GM12878 (cell line): ENCODE measurements at regions not wholly inside any gene's neighbourhood (a gene's known extent, or its start where the extent isn't known, plus 50 kb on each side); places are given as distances from the start of the nearest gene placed in this dataset.

ENCODE experiments used
- ATAC-seq: fragments of 200-7000 bp; cut with Tn5 transposase; 3 replicates; pipeline ENCODE4 v1.9.1; 2020; ENCODE audit warnings: mild to moderate bottlenecking, moderate library complexity
- BruUV-seq: library from RNA; stranded (reverse); fragments of 400-500 nt; replicated peaks from 2 replicates; lab custom pipeline; 2021; lab: Mats Ljungman, UMichigan
- CTCF ChIA-PET: fragments of 300-600 bp; sonication (Branson Sonifier 250); formaldehyde crosslinking; extraction: SDS; loops from one replicate; lab custom pipeline; 2021; ENCODE audit warnings: inconsistent platforms; lab: Yijun Ruan, JAX
- POLR2A ChIA-PET: fragments of 350-600 bp; formaldehyde crosslinking; extraction: SDS; loops from one replicate; lab custom pipeline; 2021; ENCODE audit warnings: inconsistent platforms; lab: Charles Lee
- RAD21 ChIA-PET: fragments of 300-600 bp; sonication (Branson Sonifier 250); formaldehyde crosslinking; loops from one replicate; lab custom pipeline; 2023; ENCODE audit warnings: antibody characterized with exemption; ENCODE audit not compliant: unreplicated experiment; lab: Charles Lee
- SMC1A ChIA-PET: fragments of 300-600 bp; sonication (Branson Sonifier 250); formaldehyde crosslinking; loops from one replicate; lab custom pipeline; 2023; ENCODE audit not compliant: unreplicated experiment, uncharacterized antibody; lab: Charles Lee
- DNase-seq: peaks from one replicate; pipeline ENCODE4 v3.0.0-alpha.2; 2011; ENCODE audit warnings: low read depth, low spot score
- FAIRE-seq: peaks from 3 replicates; lab custom pipeline; 2011; peaks lifted over from hg19 to GRCh38; lab: Jason Lieb, UNC
- H2AFZ ChIP-seq: 2 replicates; pipeline ENCODE4 v1.6.0; 2011; ENCODE audit warnings: low read depth, low read length, control low read depth; ENCODE audit not compliant: control insufficient read depth
- H3K27ac ChIP-seq: 2 replicates; pipeline ENCODE4 v1.5.1; 2011; ENCODE audit warnings: control low read depth; ENCODE audit not compliant: control insufficient read depth, insufficient read depth
- H3K27me3 ChIP-seq, 2 experiments: replicated peaks in 1 of 2; 2 replicates each; pipeline versions ENCODE4 v1.6.0 to v1.6.1; 2011; ENCODE audit warnings: low read length in 1 of 2; ENCODE audit not compliant: control insufficient read depth in 2 of 2, insufficient read depth in 2 of 2
- H3K36me3 ChIP-seq, 2 experiments: 2 replicates each; pipeline ENCODE4 v1.5.1; 2011; ENCODE audit warnings: low read length in 1 of 2; ENCODE audit not compliant: control insufficient read depth in 2 of 2, insufficient read depth in 2 of 2
- H3K4me1 ChIP-seq: 2 replicates; pipeline ENCODE4 v1.6.1; 2011; ENCODE audit warnings: mild to moderate bottlenecking, low read length, moderate library complexity, mixed read lengths; ENCODE audit not compliant: control insufficient read depth, insufficient read depth
- H3K4me2 ChIP-seq: 2 replicates; pipeline ENCODE4 v1.6.0; 2011; ENCODE audit warnings: control low read depth; ENCODE audit not compliant: control insufficient read depth, insufficient read depth
- H3K4me3 ChIP-seq: fragments of 200-600 bp; sonication (generic); 2 replicates; pipeline ENCODE4 v1.5.1; 2016
- H3K79me2 ChIP-seq: 2 replicates; pipeline ENCODE4 v1.6.0; 2011; ENCODE audit warnings: low read length; ENCODE audit not compliant: control insufficient read depth, insufficient read depth
- H3K9ac ChIP-seq: 2 replicates; pipeline ENCODE4 v1.8.0; 2011; ENCODE audit warnings: low read length, control low read depth, mixed read lengths; ENCODE audit not compliant: control insufficient read depth, insufficient read depth
- H3K9me3 ChIP-seq: replicated peaks from 3 replicates; pipeline ENCODE4 v1.5.1; 2011; ENCODE audit warnings: mild to moderate bottlenecking, low read length; ENCODE audit not compliant: control insufficient read depth, insufficient read depth
- H4K20me1 ChIP-seq: 2 replicates; pipeline ENCODE4 v1.6.0; 2011; ENCODE audit not compliant: control insufficient read depth, insufficient read depth
- CREB1 ChIP-seq: IDR thresholded peaks from 2 replicates; pipeline ENCODE4 v1.6.1; 2012; ENCODE audit warnings: low read depth, mild to moderate bottlenecking, inconsistent platforms
- EED ChIP-seq: sonication (generic); IDR thresholded peaks from 2 replicates; pipeline ENCODE4 v1.6.1; 2016; ENCODE audit warnings: antibody characterized with exemption, low read depth
- FOXK2 ChIP-seq: fragments of 450-650 bp; IDR thresholded peaks from 2 replicates; pipeline ENCODE4 v1.6.1; 2017; ENCODE audit warnings: mild to moderate bottlenecking, moderate library complexity
- GABPA ChIP-seq: IDR thresholded peaks from 2 replicates; pipeline ENCODE4 v1.6.1; 2014; ENCODE audit warnings: antibody characterized with exemption, low read depth, mild to moderate bottlenecking, inconsistent platforms
- MTA3 ChIP-seq: IDR thresholded peaks from 2 replicates; pipeline ENCODE4 v1.6.1; 2012; ENCODE audit warnings: low read length, inconsistent platforms, borderline replicate concordance
- NBN ChIP-seq: fragments of 450-650 bp; IDR thresholded peaks from 2 replicates; pipeline ENCODE4 v1.6.1; 2016
- NFYB ChIP-seq: IDR thresholded peaks from 2 replicates; pipeline ENCODE4 v1.6.1; 2011; ENCODE audit warnings: low read depth, mild to moderate bottlenecking, low read length, improper control_type of control experiment, moderate library complexity; ENCODE audit not compliant: insufficient read depth
- RAD21 ChIP-seq: IDR thresholded peaks from 2 replicates; pipeline ENCODE4 v1.6.1; 2011; ENCODE audit warnings: mild to moderate bottlenecking, low read depth, low read length, moderate library complexity; ENCODE audit not compliant: insufficient read depth
- SIX5 ChIP-seq: IDR thresholded peaks from 2 replicates; pipeline ENCODE4 v1.6.1; 2011; ENCODE audit warnings: mild to moderate bottlenecking, low read depth, low read length, moderate library complexity; ENCODE audit not compliant: severe bottlenecking
- SREBF1 ChIP-seq: IDR thresholded peaks from 2 replicates; pipeline ENCODE4 v1.6.1; 2012; ENCODE audit warnings: mild to moderate bottlenecking, low read length
- STAT1 ChIP-seq: fragments of 450-650 bp; conservative IDR thresholded peaks from 2 replicates; pipeline ENCODE4 v1.6.1; 2014; ENCODE audit warnings: antibody characterized with exemption, mild to moderate bottlenecking
- YY1 ChIP-seq: IDR thresholded peaks from 2 replicates; pipeline ENCODE4 v1.6.1; 2011; ENCODE audit warnings: low read depth, mild to moderate bottlenecking, low read length
- WGBS: methylation state at CpG from one replicate; pipeline ENCODE4 v1.1.6; 2016; ENCODE audit warnings: low lambda C conversion rate; ENCODE audit not compliant: insufficient replicate concordance, insufficient coverage; ENCODE audit errors: missing lambda C conversion rate; 5-methylcytosine and 5-hydroxymethylcytosine counted together
- in situ Hi-C: fragments of 300-500 bp; cut with MboI; formaldehyde crosslinking; loops from 9 replicates; pipeline ENCODE4 v1.14.3; 2018; ENCODE audit warnings: mixed read lengths
- intact Hi-C: fragments of 100-400 bp; cut with micrococcal nuclease; formaldehyde crosslinking; loops from one replicate; pipeline ENCODE4 v1.14.2; 2022; ENCODE audit not compliant: unreplicated experiment
- TF ChIP-seq, protein P1 (sequence below): IDR thresholded peaks from 2 replicates; pipeline ENCODE4 v1.6.1; 2011; ENCODE audit warnings: mild to moderate bottlenecking, low read depth, low read length, moderate library complexity; ENCODE audit not compliant: insufficient replicate concordance
- TF ChIP-seq, protein P2 (sequence below): fragments of 150-350 bp; IDR thresholded peaks from 2 replicates; pipeline ENCODE4 v1.6.1; 2014; ENCODE audit warnings: mild to moderate bottlenecking, low read depth, low read length
- TF ChIP-seq, protein P3 (sequence below): fragments of 450-650 bp; formaldehyde crosslinking; IDR thresholded peaks from 2 replicates; pipeline ENCODE4 v1.4.0; 2020; ENCODE audit warnings: mild to moderate bottlenecking, moderate library complexity
- TF ChIP-seq, protein P4 (sequence below): fragments of 450-650 bp; formaldehyde crosslinking; IDR thresholded peaks from 2 replicates; pipeline ENCODE4 v1.4.0; 2022; ENCODE audit warnings: mild to moderate bottlenecking, moderate library complexity

DNA sequence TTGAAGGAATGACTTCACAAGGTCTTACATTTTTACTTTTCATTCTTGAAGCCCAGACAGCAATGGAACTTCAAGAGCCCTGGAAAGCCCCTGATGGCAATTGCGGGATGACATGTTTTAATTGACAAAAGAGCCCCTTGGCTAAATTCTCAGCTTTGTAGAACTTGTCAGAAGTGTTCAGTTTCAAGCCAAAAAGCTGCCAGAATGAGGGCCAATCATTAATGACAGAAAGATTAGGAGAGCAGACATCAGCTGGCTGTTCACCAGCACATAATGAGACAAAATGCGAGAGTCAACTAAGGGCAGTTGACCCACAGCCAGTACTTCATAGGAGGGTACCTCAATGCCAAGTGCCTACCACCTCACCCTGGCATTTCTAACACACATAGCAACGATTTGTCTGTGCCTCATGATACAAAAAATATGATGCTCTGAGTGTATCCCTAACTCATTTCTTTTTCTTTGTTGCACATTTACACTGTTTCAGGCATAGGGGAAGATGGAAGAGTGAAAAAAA is 243.1 kb downstream of the MYLK4 start:
- Histone ChIP-seq H3K79me2 (no peaks in the 10 kb centered on the region), H3K27me3 (peaks cover 0 to 1% of the 10 kb centered on the region in 2 experiments; a peak in 2 of 4 replicates), H3K4me2 (no peak overlapping the region), H3K9ac (no peak overlapping the region), H2AFZ (no peak overlapping the region), H3K36me3 (no peaks in the 10 kb centered on the region), H4K20me1 (no peaks in the 10 kb centered on the region), H3K9me3 (no peaks in the 10 kb centered on the region; the same call in 2 of the 3 replicates), H3K4me1 (no peaks in the 10 kb centered on the region), H3K4me3 (no peak overlapping the region), H3K27ac (no peak overlapping the region)
- BruUV-seq: no TSS peak
- ChIA-PET POLR2A (no interaction called here), RAD21 (no interaction called here), SMC1A (interaction anchor here (1.5 kb wide), 1 partner anchor 9 kb away, joined by 3 read pairs; no protein-coding TSS in a partner anchor), CTCF (no interaction called here)
- FAIRE-seq: no peak
- no peak for ATAC-seq
- in situ Hi-C loops: no loop called here
- DNase-seq: no peak
- intact Hi-C loops: no loop called here
- 2% methylated on average over 3 of the region's 3 CpGs for WGBS
- TF ChIP-seq NFYB (no peak), RAD21 (no peak), SREBF1 (no peak), GABPA (no peak), SIX5 (no peak), CREB1 (no peak), EED (no peak), NBN (no peak), MTA3 (no peak), STAT1 (no peak), YY1 (no peak), FOXK2 (no peak)
- TF ChIP-seq, protein P1, sequence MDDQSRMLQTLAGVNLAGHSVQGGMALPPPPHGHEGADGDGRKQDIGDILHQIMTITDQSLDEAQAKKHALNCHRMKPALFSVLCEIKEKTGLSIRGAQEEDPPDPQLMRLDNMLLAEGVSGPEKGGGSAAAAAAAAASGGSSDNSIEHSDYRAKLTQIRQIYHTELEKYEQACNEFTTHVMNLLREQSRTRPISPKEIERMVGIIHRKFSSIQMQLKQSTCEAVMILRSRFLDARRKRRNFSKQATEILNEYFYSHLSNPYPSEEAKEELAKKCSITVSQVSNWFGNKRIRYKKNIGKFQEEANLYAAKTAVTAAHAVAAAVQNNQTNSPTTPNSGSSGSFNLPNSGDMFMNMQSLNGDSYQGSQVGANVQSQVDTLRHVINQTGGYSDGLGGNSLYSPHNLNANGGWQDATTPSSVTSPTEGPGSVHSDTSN: no peak
- TF ChIP-seq, protein P2, sequence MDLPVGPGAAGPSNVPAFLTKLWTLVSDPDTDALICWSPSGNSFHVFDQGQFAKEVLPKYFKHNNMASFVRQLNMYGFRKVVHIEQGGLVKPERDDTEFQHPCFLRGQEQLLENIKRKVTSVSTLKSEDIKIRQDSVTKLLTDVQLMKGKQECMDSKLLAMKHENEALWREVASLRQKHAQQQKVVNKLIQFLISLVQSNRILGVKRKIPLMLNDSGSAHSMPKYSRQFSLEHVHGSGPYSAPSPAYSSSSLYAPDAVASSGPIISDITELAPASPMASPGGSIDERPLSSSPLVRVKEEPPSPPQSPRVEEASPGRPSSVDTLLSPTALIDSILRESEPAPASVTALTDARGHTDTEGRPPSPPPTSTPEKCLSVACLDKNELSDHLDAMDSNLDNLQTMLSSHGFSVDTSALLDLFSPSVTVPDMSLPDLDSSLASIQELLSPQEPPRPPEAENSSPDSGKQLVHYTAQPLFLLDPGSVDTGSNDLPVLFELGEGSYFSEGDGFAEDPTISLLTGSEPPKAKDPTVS: no peak
- TF ChIP-seq, protein P3, sequence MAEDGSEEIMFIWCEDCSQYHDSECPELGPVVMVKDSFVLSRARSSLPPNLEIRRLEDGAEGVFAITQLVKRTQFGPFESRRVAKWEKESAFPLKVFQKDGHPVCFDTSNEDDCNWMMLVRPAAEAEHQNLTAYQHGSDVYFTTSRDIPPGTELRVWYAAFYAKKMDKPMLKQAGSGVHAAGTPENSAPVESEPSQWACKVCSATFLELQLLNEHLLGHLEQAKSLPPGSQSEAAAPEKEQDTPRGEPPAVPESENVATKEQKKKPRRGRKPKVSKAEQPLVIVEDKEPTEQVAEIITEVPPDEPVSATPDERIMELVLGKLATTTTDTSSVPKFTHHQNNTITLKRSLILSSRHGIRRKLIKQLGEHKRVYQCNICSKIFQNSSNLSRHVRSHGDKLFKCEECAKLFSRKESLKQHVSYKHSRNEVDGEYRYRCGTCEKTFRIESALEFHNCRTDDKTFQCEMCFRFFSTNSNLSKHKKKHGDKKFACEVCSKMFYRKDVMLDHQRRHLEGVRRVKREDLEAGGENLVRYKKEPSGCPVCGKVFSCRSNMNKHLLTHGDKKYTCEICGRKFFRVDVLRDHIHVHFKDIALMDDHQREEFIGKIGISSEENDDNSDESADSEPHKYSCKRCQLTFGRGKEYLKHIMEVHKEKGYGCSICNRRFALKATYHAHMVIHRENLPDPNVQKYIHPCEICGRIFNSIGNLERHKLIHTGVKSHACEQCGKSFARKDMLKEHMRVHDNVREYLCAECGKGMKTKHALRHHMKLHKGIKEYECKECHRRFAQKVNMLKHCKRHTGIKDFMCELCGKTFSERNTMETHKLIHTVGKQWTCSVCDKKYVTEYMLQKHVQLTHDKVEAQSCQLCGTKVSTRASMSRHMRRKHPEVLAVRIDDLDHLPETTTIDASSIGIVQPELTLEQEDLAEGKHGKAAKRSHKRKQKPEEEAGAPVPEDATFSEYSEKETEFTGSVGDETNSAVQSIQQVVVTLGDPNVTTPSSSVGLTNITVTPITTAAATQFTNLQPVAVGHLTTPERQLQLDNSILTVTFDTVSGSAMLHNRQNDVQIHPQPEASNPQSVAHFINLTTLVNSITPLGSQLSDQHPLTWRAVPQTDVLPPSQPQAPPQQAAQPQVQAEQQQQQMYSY (CRISPR knock-in tag): no peak
- TF ChIP-seq, protein P4, sequence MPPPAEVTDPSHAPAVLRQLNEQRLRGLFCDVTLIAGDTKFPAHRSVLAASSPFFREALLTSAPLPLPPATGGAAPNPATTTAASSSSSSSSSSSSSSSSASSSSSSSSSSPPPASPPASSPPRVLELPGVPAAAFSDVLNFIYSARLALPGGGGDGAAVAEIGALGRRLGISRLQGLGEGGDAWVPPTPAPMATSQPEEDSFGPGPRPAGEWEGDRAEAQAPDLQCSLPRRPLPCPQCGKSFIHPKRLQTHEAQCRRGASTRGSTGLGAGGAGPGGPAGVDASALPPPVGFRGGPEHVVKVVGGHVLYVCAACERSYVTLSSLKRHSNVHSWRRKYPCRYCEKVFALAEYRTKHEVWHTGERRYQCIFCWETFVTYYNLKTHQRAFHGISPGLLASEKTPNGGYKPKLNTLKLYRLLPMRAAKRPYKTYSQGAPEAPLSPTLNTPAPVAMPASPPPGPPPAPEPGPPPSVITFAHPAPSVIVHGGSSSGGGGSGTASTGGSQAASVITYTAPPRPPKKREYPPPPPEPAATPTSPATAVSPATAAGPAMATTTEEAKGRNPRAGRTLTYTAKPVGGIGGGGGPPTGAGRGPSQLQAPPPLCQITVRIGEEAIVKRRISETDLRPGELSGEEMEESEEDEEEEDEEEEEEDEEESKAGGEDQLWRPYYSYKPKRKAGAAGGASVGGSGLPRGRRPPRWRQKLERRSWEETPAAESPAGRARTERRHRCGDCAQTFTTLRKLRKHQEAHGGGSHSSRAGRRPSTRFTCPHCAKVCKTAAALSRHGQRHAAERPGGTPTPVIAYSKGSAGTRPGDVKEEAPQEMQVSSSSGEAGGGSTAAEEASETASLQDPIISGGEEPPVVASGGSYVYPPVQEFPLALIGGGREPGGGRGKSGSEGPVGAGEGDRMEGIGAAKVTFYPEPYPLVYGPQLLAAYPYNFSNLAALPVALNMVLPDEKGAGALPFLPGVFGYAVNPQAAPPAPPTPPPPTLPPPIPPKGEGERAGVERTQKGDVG (CRISPR knock-in tag): no peak
